ENCODE measurements at regions not wholly inside any gene's neighbourhood (a gene's known extent, or its start where the extent isn't known, plus 50 kb on each side); places are given as distances from the start of the nearest gene placed in this dataset.

GRCh38 chr7:88449410-88449809 lies 142.7 kb upstream of the STEAP4 start:
- TF ChIP-seq CTCF (conservative IDR thresholded peaks at IDR 0.05; ENCODE audit: low read length): no peak
- TF ChIP-seq EZH2phosphoT487 (IDR thresholded peaks at IDR 0.05; ENCODE audit: borderline replicate concordance, low read depth, low read length): no peak

Data from OCI-LY7 (cell line).